Pancreas (tissue), 10 donors: ENCODE measurements at regions not wholly inside any gene's neighbourhood (a gene's known extent, or its start where the extent isn't known, plus 50 kb on each side); places are given as distances from the start of the nearest gene placed in this dataset.
A peak's percentile ranks its signal among the peaks of the same experiment; 100 is the strongest.

Source experiments
- ATAC-seq, 4 donors: fragments of 200-7000 bp; cut with Tn5 transposase; one replicate each; pipeline versions ENCODE4 v1.8.0 to v1.9.1; 2020; ENCODE audit warnings: mild to moderate bottlenecking in 4 of 4, moderate library complexity in 4 of 4
- DNase-seq, 6 donors: peaks; one replicate each; pipeline ENCODE4 v3.0.0-alpha.2; 2020
- FAIRE-seq: peaks from 2 replicates; lab custom pipeline; 2012; peaks lifted over from hg19 to GRCh38; lab: Jason Lieb, UNC
- H3K27ac ChIP-seq, 4 donors: fragments of 200-600 bp; sonication (generic); 1 replicate in 3 of 4; 2 replicates in 1 of 4; pipeline versions ENCODE4 v1.5.0 to v1.8.0; 2020
- H3K27me3 ChIP-seq, 4 donors: fragments of 200-600 bp; one replicate each; pipeline ENCODE4 v1.8.0; 2021
- H3K36me3 ChIP-seq, 3 donors: fragments of 200-600 bp; sonication (generic) in 1 of 3; one replicate each; pipeline versions ENCODE4 v1.5.0 to v1.8.0; 2020 to 2021
- H3K4me1 ChIP-seq, 3 donors: fragments of 200-600 bp; one replicate each; pipeline ENCODE4 v1.8.0; 2021
- H3K4me3 ChIP-seq, 4 donors: fragments of 200-600 bp; sonication (generic) in 2 of 4; one replicate each; pipeline versions ENCODE4 v1.5.0 to v1.8.0; 2020 to 2021
- H3K9me3 ChIP-seq, 4 donors: fragments of 200-600 bp; one replicate each; pipeline ENCODE4 v1.8.0; 2021
- WGBS, 2 donors: extraction: QIAGEN DNeasy Blood & Tissue Kit; methylation state at CpG; one replicate each; pipeline ENCODE4 v1.1.7; 2013; 5-methylcytosine and 5-hydroxymethylcytosine counted together
- intact Hi-C, 3 donors: fragments of 100-400 bp; cut with DNase I; formaldehyde crosslinking; loops; one replicate each; pipeline versions ENCODE4 v1.11.1 to v1.14.2; 2022
- TF ChIP-seq, protein P1 (sequence below), 4 donors: fragments of 200-600 bp; sonication (generic) in 3 of 4; IDR thresholded peaks; one replicate each; pipeline versions ENCODE4 v1.5.0 to v1.8.0; 2021; ENCODE audit warnings: antibody characterized with exemption in 4 of 4
- donor health status: healthy with polysubstance abuse.
- donor health status: DM: no; HTN: no; CAD: no; lungs with moderate emphysema.
- donor health status: DM: no; HTN: no; CAD: no.
- donor health status: control.
- donor health status: control.
- donor health status: Bipolar disorder and iron deficiency.
- donor health status: DM: yes; HTN: yes; CAD: no.
- donor health status: DM: no; HTN: no; CAD: no.
- donor health status: DM: no; HTN: no; CAD: no.
- donor health status: DM: yes; HTN: yes; CAD: no.

- H3K9me3 ChIP-seq, result no peaks in the 10 kb centered on the region
- no peaks in the 10 kb centered on the region for H3K4me1 ChIP-seq
- intact Hi-C loops, result no loop called here
- no peaks in the 10 kb centered on the region for H3K36me3 ChIP-seq
- no peak overlapping the region for H3K4me3 ChIP-seq
- ATAC-seq (no peak), DNase-seq (no peak), FAIRE-seq (no peak)
- TF ChIP-seq, protein P1, sequence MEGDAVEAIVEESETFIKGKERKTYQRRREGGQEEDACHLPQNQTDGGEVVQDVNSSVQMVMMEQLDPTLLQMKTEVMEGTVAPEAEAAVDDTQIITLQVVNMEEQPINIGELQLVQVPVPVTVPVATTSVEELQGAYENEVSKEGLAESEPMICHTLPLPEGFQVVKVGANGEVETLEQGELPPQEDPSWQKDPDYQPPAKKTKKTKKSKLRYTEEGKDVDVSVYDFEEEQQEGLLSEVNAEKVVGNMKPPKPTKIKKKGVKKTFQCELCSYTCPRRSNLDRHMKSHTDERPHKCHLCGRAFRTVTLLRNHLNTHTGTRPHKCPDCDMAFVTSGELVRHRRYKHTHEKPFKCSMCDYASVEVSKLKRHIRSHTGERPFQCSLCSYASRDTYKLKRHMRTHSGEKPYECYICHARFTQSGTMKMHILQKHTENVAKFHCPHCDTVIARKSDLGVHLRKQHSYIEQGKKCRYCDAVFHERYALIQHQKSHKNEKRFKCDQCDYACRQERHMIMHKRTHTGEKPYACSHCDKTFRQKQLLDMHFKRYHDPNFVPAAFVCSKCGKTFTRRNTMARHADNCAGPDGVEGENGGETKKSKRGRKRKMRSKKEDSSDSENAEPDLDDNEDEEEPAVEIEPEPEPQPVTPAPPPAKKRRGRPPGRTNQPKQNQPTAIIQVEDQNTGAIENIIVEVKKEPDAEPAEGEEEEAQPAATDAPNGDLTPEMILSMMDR (IDR thresholded peaks at IDR 0.05), result no peak
- 81 to 89% methylated on average over 7 of the region's 7 CpGs for WGBS, 2 donors
- no peaks in the 10 kb centered on the region for H3K27me3 ChIP-seq
- no peak overlapping the region for H3K27ac ChIP-seq
These were observed 54.4 kb upstream of the RPL38 start for GRCh38 chr17:74148901-74149596.

DNA sequence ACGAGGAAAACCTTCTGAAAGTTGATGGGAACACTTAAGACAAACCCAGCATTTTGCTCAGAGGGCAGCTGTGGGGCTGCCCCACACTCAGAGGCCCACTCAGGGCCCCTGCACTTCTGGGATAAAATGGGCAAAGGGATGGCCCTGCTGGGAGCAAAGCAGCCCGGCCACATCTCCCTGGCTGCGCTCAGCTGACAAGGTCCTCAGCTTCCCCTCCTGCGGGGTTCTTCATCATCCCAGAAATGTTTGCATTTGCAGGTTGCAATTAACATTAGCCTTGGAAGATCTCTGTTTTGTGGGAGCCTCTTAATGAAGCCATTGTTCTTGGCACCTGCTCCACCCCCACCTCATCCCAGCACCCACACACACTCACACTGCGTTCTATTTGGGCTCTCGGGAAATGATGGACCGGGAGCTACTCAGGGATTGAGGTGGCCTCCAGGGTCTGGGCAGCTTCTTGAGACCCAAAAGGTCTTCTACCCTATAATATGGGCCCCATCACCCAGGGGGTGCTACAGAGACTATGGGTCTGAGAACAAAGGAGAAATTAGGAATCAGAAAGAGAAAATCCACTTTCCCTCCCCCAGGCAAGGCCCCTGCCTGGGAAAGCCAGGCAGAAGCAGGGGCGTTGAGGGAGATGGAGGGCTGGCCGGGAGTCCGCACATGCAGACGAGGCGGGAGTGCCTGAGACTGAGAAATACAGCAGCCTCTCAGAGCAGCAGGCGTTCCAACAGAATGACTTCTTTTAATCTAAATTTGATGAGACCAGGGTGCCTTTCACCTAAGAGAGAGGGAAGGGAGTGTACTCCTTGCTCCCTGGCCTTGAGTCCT lies 53.7 kb upstream of the RPL38 start:
- intact Hi-C loops, result no loop called here

GRCh38 chr17:74150428-74151025 lies 53.0 kb upstream of the RPL38 start:
- Histone ChIP-seq H3K9me3 (no peaks in the 10 kb centered on the region), H3K36me3 (no peaks in the 10 kb centered on the region), H3K4me3 (no peak overlapping the region), H3K27ac (no peak overlapping the region), H3K4me1 (no peaks in the 10 kb centered on the region), H3K27me3 (no peaks in the 10 kb centered on the region)
- DNase-seq (peak in 2 of 6 donors; percentile 7 to 32), ATAC-seq (peak; percentile 38 to 77 (median 58)), FAIRE-seq (no peak)
- 29 to 36% methylated on average over 14 of the region's 14 CpGs for WGBS, 2 donors
- TF ChIP-seq, protein P1 (IDR thresholded peaks at IDR 0.05), result no peak
- intact Hi-C loops, result no loop called here

More for the DNA sequence above, 53.7 kb upstream of the RPL38 start:
- FAIRE-seq, result no peak
- ATAC-seq, result peak in 1 of 4 donors; percentile 24
- Histone ChIP-seq H3K4me3 (no peak overlapping the region), H3K27me3 (no peaks in the 10 kb centered on the region), H3K36me3 (no peaks in the 10 kb centered on the region), H3K9me3 (no peaks in the 10 kb centered on the region), H3K27ac (no peak overlapping the region), H3K4me1 (no peaks in the 10 kb centered on the region)
- WGBS, 2 donors, result 31 to 32% methylated on average over 13 of the region's 13 CpGs
- DNase-seq, result no peak
- TF ChIP-seq, protein P1 (IDR thresholded peaks at IDR 0.05), result no peak

DNA sequence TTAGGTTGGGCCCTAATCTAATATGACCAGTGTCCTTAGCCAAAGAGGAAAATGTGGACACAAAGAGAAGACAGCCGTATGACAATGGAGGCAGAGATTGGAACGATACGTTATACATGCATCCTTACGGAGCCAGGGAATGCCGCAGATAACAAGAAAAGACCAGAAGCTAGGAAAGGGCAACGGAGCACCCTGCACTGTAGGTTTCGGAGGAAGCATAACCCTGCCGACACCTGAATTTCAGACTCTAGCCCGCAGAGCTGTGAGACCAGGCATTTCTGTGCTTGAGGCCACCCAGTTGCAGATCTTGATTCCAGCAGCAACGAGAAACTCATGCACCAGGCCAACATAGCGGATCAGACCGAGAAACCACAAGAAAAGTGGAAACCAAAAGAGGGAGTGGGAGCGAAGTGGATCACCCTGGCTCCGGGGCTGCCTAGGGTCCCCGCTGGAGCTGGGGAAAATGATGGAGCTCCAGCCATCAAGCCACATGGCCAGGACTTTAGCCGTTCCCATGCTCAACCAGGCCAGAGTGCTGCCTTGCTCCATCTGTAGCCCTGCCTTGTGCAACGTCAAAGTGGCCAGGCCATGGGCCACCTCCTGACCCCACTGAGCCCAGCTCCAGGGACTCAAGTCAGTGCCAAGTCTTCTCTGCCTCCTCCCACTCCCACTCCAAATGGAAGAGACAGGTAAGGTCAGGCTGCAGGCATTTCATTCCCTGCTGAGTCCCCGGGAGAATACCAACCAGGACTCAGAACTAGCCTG lies 51.7 kb upstream of the RPL38 start:
- H3K4me1 ChIP-seq, result no peaks in the 10 kb centered on the region
- TF ChIP-seq, protein P1 (IDR thresholded peaks at IDR 0.05), result no peak
- no peaks in the 10 kb centered on the region for H3K27me3 ChIP-seq
- no peaks in the 10 kb centered on the region for H3K36me3 ChIP-seq
- H3K4me3 ChIP-seq, result no peak overlapping the region
- FAIRE-seq (no peak), DNase-seq (no peak), ATAC-seq (no peak)
- no peaks in the 10 kb centered on the region for H3K9me3 ChIP-seq
- H3K27ac ChIP-seq, result no peak overlapping the region
- 69 to 86% methylated on average over 18 of the region's 18 CpGs for WGBS, 2 donors
- intact Hi-C loops, result no loop called here
